Lower leg skin (tissue), 3 donors: ENCODE measurements at regions not wholly inside any gene's neighbourhood (a gene's known extent, or its start where the extent isn't known, plus 50 kb on each side); places are given as distances from the start of the nearest gene placed in this dataset.

Experiments used
- POLR2A ChIP-seq, 2 donors: fragments of 450-650 bp; IDR thresholded peaks; one replicate each; pipeline ENCODE4 v1.6.1; 2016 to 2017; ENCODE audit warnings: antibody characterized with exemption in 2 of 2, mild to moderate bottlenecking in 1 of 2, moderate library complexity in 1 of 2
- TF ChIP-seq, protein P1 (sequence below), 3 donors: fragments of 450-650 bp; IDR thresholded peaks; one replicate each; pipeline ENCODE4 v1.5.1; 2016; ENCODE audit warnings: antibody characterized with exemption in 3 of 3, mild to moderate bottlenecking in 3 of 3, moderate library complexity in 2 of 3

DNA sequence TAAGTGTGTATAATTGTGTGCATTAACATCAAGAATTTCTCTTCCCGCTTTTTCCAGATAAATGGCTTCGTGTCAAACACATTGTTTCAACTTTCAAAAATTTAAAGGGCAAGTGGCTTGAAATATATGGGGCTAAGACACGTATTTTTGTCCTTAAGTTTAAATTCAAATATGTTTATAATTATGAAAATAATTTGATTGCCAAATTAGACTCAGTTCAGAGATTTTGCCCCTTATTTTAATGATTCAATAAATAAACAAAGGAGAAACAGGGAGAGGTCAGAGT, 1159.2 kb upstream of the MIR17HG start:
- TF ChIP-seq, protein P1, sequence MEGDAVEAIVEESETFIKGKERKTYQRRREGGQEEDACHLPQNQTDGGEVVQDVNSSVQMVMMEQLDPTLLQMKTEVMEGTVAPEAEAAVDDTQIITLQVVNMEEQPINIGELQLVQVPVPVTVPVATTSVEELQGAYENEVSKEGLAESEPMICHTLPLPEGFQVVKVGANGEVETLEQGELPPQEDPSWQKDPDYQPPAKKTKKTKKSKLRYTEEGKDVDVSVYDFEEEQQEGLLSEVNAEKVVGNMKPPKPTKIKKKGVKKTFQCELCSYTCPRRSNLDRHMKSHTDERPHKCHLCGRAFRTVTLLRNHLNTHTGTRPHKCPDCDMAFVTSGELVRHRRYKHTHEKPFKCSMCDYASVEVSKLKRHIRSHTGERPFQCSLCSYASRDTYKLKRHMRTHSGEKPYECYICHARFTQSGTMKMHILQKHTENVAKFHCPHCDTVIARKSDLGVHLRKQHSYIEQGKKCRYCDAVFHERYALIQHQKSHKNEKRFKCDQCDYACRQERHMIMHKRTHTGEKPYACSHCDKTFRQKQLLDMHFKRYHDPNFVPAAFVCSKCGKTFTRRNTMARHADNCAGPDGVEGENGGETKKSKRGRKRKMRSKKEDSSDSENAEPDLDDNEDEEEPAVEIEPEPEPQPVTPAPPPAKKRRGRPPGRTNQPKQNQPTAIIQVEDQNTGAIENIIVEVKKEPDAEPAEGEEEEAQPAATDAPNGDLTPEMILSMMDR (IDR thresholded peaks at IDR 0.05), result no peak
- TF ChIP-seq POLR2A (IDR thresholded peaks at IDR 0.05), result no peak
